A673 (cell line): ENCODE measurements at regions not wholly inside any gene's neighbourhood (a gene's known extent, or its start where the extent isn't known, plus 50 kb on each side); places are given as distances from the start of the nearest gene placed in this dataset.

ENCODE experiments used
- BruUV-seq: library from RNA; stranded (reverse); fragments of 400-500 nt; replicated peaks from 2 replicates; lab custom pipeline; 2021; lab: Mats Ljungman, UMichigan
- CTCF ChIA-PET: fragments of 300-600 bp; sonication (Branson Sonifier 250); formaldehyde crosslinking; loops from one replicate; lab custom pipeline; 2022; ENCODE audit warnings: antibody characterized with exemption; lab: Charles Lee
- POLR2A ChIA-PET: fragments of 300-600 bp; sonication (Branson Sonifier 250); formaldehyde crosslinking; loops from one replicate; lab custom pipeline; 2022; ENCODE audit warnings: antibody characterized with exemption; ENCODE audit not compliant: low non-redundant PET; lab: Charles Lee
- DNase-seq: peaks from one replicate; pipeline ENCODE4 v3.0.0-alpha.2; 2015; ENCODE audit warnings: low spot score
- H3K27ac ChIP-seq: fragments of 200-600 bp; sonication (generic); 2 replicates; pipeline ENCODE4 v1.5.1; 2016; ENCODE audit warnings: mixed run types, low read depth, mild to moderate bottlenecking, mixed read lengths, antibody characterized with exemption, low read length; ENCODE audit not compliant: poor library complexity, severe bottlenecking
- H3K27me3 ChIP-seq: fragments of 200-600 bp; sonication (generic); replicated peaks from 2 replicates; pipeline ENCODE4 v1.6.1; 2017; ENCODE audit warnings: mixed run types, low read depth, mild to moderate bottlenecking, mixed read lengths, antibody characterized with exemption, low read length; ENCODE audit not compliant: insufficient read depth, poor library complexity
- H3K36me3 ChIP-seq: fragments of 200-600 bp; sonication (generic); 2 replicates; pipeline ENCODE4 v1.6.1; 2016; ENCODE audit warnings: mixed run types, mild to moderate bottlenecking, mixed read lengths, antibody characterized with exemption, low read length; ENCODE audit not compliant: insufficient read depth, poor library complexity, severe bottlenecking
- H3K4me1 ChIP-seq: fragments of 200-600 bp; sonication (generic); 2 replicates; pipeline ENCODE4 v1.6.1; 2017; ENCODE audit warnings: mixed run types, mild to moderate bottlenecking, mixed read lengths, antibody characterized with exemption, low read length; ENCODE audit not compliant: insufficient read depth, poor library complexity, severe bottlenecking
- H3K4me3 ChIP-seq: fragments of 200-600 bp; sonication (generic); 2 replicates; pipeline ENCODE4 v1.5.1; 2016; ENCODE audit warnings: low read depth, mixed run types, mild to moderate bottlenecking, mixed read lengths, low read length; ENCODE audit not compliant: poor library complexity, severe bottlenecking
- H3K9me3 ChIP-seq: fragments of 200-600 bp; sonication (generic); 2 replicates; pipeline ENCODE4 v1.6.1; 2016; ENCODE audit warnings: mixed run types, low read depth, mild to moderate bottlenecking, mixed read lengths, antibody characterized with exemption, low read length; ENCODE audit not compliant: poor library complexity, severe bottlenecking
- EZH2 ChIP-seq: fragments of 200-600 bp; sonication (generic); IDR thresholded peaks from 2 replicates; pipeline ENCODE4 v1.6.1; 2017; ENCODE audit warnings: borderline replicate concordance, low read depth, mild to moderate bottlenecking, mixed read lengths, antibody characterized with exemption, low read length; ENCODE audit not compliant: poor library complexity, severe bottlenecking
- intact Hi-C: fragments of 100-400 bp; cut with micrococcal nuclease; formaldehyde crosslinking; loops from one replicate; pipeline ENCODE4 v1.10.0; 2022; ENCODE audit not compliant: unreplicated experiment
- TF ChIP-seq, protein P1 (sequence below): fragments of 300-800, 200-600 bp; sonication (generic); conservative IDR thresholded peaks from 2 replicates; pipeline ENCODE4 v1.5.1; 2017; ENCODE audit warnings: low read depth, mild to moderate bottlenecking, antibody characterized with exemption, low read length, moderate library complexity, mixed read lengths

DNA sequence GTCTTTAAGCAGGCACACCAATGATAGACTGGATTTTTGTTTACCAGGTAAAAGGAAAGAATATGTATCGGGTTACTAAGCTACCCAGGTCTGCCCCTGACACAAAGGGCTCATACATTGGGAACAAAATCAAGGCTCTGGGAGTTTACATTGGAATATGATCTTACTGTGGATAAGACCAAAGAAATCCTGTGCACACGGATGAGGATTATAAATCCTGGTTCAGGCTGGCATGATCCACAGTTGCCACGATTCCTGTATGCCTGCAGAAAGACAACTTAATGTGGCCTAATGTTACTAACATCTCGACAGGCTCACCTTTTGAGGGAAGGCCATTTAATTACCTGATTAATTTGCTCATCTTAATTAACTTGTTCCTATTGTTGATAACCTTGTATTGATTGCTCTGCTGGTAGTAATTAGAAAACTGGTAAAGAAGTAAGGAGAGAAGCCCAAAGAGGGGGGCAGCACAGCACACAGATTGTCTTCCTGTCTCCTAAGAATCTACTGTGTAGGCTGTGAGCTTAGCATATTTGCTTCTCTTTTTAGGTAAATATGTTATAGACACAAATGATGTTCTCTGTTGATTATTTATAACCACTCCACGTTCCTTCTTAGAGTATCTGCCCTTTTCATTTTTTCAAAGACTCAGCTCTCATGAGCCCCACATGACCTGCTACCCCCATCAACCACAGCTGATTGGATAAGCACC lies 51.0 kb upstream of the TOX3 start:
- no peaks in the 10 kb centered on the region for H3K27me3 ChIP-seq
- H3K4me3 ChIP-seq = no peak overlapping the region
- ChIA-PET POLR2A (no interaction called here), CTCF (no interaction called here)
- DNase-seq = no peak
- intact Hi-C loops = no loop called here
- no peaks in the 10 kb centered on the region for H3K36me3 ChIP-seq
- no peak overlapping the region for H3K27ac ChIP-seq
- TF ChIP-seq EZH2 = no peak
- TF ChIP-seq, protein P1, sequence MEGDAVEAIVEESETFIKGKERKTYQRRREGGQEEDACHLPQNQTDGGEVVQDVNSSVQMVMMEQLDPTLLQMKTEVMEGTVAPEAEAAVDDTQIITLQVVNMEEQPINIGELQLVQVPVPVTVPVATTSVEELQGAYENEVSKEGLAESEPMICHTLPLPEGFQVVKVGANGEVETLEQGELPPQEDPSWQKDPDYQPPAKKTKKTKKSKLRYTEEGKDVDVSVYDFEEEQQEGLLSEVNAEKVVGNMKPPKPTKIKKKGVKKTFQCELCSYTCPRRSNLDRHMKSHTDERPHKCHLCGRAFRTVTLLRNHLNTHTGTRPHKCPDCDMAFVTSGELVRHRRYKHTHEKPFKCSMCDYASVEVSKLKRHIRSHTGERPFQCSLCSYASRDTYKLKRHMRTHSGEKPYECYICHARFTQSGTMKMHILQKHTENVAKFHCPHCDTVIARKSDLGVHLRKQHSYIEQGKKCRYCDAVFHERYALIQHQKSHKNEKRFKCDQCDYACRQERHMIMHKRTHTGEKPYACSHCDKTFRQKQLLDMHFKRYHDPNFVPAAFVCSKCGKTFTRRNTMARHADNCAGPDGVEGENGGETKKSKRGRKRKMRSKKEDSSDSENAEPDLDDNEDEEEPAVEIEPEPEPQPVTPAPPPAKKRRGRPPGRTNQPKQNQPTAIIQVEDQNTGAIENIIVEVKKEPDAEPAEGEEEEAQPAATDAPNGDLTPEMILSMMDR = no peak
- BruUV-seq = no TSS peak
- H3K4me1 ChIP-seq = no peaks in the 10 kb centered on the region
- no peaks in the 10 kb centered on the region for H3K9me3 ChIP-seq

DNA sequence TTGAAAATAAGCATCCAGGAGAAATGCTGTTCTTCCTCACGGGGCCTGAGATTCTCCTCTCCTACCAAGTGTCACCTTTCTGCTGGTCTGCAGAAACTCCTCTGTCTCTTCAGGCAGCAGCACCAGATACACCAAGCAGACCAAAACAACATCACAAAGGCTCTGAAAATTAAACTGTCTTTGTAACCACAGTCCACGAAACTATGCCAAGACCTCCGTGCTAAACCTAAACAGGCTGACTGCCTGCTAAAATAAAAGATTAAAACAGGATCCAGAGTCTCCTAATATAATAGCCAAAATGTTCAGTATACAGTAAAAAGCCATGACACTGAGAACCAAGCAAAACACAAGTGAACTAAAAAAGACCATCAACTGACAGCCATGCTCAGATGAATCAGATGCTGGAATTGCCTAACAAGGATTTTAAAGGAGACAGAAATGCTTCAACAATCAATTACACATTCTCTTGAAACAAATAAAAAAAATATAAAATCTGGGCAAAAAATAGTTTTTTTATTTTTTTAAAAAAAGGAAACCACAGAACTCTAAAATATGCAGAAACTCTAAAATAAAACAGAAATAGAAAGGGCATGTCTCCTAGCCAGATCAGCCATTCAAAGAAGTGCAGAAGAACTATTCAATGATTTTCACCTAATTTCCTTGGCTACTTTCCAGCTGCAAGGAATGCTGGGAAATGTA lies 50.3 kb upstream of the TOX3 start:
- no TSS peak for BruUV-seq
- Histone ChIP-seq H3K27ac (no peak overlapping the region), H3K4me3 (no peak overlapping the region), H3K36me3 (no peaks in the 10 kb centered on the region), H3K9me3 (no peaks in the 10 kb centered on the region), H3K4me1 (peaks cover 1% of the 10 kb centered on the region), H3K27me3 (no peaks in the 10 kb centered on the region)
- POLR2A ChIA-PET = no interaction called here
- TF ChIP-seq, protein P1 = no peak
- TF ChIP-seq EZH2 = no peak
- CTCF ChIA-PET = no interaction called here
- intact Hi-C loops = no loop called here
- peak; percentile 30 for DNase-seq
